ENCODE measurements at regions not wholly inside any gene's neighbourhood (a gene's known extent, or its start where the extent isn't known, plus 50 kb on each side); places are given as distances from the start of the nearest gene placed in this dataset.
"Not testable (repeated sequence)": the region's sequence is repeated elsewhere in the genome, so short reads cannot be mapped to it uniquely, and the experiment has no call there.

DNA sequence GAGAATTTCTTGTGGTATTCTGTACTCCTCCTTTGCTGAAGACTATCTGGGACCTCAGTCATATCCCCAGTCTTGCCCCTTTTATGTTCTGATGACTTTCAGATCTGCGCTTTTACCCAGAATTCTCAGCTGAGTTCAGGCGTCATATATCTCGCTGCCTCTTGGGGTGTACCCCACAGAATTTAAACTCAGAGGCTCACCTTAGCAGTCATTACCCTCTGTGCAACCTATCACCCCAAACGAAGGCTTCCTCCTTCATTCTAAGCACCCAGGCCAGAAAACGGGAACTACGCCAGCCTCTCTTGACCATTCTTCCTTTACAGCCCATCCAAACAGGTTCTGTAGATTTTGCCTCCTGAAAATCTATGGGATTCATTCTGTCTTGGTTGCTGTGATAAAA is 574.8 kb upstream of the C16orf82 start:
- TF ChIP-seq, protein P1, sequence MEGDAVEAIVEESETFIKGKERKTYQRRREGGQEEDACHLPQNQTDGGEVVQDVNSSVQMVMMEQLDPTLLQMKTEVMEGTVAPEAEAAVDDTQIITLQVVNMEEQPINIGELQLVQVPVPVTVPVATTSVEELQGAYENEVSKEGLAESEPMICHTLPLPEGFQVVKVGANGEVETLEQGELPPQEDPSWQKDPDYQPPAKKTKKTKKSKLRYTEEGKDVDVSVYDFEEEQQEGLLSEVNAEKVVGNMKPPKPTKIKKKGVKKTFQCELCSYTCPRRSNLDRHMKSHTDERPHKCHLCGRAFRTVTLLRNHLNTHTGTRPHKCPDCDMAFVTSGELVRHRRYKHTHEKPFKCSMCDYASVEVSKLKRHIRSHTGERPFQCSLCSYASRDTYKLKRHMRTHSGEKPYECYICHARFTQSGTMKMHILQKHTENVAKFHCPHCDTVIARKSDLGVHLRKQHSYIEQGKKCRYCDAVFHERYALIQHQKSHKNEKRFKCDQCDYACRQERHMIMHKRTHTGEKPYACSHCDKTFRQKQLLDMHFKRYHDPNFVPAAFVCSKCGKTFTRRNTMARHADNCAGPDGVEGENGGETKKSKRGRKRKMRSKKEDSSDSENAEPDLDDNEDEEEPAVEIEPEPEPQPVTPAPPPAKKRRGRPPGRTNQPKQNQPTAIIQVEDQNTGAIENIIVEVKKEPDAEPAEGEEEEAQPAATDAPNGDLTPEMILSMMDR (IDR thresholded peaks at IDR 0.05; ENCODE audit: insufficient read depth, low read length, severe bottlenecking), result no peak
- DNase-seq (ENCODE audit: low read depth) (no peak), FAIRE-seq (no peak)
- Histone ChIP-seq H3K4me3 (ENCODE audit: low read depth, low read length) (no peak overlapping the region), H3K27me3 (ENCODE audit: control insufficient read depth, insufficient read depth, low read length) (no peaks in the 10 kb centered on the region), H3K36me3 (ENCODE audit: control insufficient read depth, insufficient read depth, low read length) (no peaks in the 10 kb centered on the region)

DNA sequence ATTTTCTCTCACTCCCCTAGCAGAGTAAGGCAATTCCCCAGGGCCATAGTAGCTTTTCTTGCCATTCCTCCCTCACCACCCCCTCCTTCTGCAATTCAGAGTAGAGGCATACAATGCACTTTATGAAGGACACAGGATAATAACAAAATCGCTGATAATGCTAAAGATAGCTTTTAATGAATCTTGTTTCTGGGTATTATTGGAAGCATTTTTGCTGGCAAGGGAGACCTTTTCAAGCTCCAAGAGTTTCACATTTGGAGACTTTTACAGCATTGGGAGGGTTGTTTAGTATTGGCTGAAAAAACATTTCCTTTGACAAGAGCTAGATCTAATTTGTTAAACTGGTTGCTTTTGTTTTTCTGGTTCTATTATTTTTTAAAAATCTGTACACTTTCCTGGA is 573.0 kb upstream of the C16orf82 start:
- no peaks in the 10 kb centered on the region for H3K36me3 ChIP-seq (ENCODE audit: control insufficient read depth, insufficient read depth, low read length)
- no peaks in the 10 kb centered on the region for H3K27me3 ChIP-seq (ENCODE audit: control insufficient read depth, insufficient read depth, low read length)
- no peak overlapping the region for H3K4me3 ChIP-seq (ENCODE audit: low read depth, low read length)
- DNase-seq (ENCODE audit: low read depth), result no peak
- no peak for FAIRE-seq
- TF ChIP-seq, protein P1 (IDR thresholded peaks at IDR 0.05; ENCODE audit: insufficient read depth, low read length, severe bottlenecking), result no peak

DNA sequence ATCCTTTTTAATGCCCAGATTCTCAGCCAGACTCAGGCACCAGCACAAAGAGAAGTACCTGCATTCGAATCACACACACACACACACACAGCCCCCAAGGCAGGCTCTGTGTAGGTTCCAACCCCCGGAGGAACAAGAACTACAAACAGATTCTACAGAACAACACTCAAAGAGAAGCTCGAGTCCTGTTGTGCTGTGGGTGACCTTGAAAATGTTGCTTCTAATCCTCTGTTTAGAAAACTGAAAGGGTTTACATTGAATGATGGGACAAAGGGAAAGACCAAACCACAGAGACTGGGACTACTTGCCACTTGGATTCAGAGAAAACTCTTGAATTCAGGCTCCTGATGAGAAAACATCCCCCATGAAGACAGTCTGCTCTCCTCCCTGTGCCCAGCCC is 568.8 kb upstream of the C16orf82 start:
- TF ChIP-seq, protein P1 (IDR thresholded peaks at IDR 0.05; ENCODE audit: insufficient read depth, low read length, severe bottlenecking), result no peak
- FAIRE-seq (no peak), DNase-seq (ENCODE audit: low read depth) (no peak)
- Histone ChIP-seq H3K36me3 (ENCODE audit: control insufficient read depth, insufficient read depth, low read length) (no peaks in the 10 kb centered on the region), H3K4me3 (ENCODE audit: low read depth, low read length) (no peak overlapping the region), H3K27me3 (ENCODE audit: control insufficient read depth, insufficient read depth, low read length) (no peaks in the 10 kb centered on the region)

DNA sequence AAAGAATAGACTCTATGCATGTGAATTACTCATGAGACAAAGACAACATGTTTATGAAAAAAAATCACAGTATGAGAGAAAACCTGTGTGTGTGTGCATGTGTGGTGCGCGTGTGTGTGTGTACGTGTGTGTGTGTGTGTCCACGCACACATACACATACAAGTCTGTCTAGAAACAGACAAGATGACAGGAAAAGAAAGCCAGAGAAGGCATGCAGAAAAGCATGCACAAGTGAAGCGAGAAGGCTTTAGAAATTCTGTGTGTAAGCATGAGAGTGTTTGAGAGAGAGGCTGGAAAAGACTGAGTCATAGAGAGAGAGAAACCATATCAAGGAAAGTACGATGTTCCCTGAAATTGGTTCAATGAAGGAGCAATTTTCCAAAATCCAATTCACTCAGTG is 566.4 kb upstream of the C16orf82 start:
- no peak overlapping the region for H3K4me3 ChIP-seq (ENCODE audit: low read depth, low read length)
- no peaks in the 10 kb centered on the region for H3K27me3 ChIP-seq (ENCODE audit: control insufficient read depth, insufficient read depth, low read length)
- TF ChIP-seq, protein P1 (IDR thresholded peaks at IDR 0.05; ENCODE audit: insufficient read depth, low read length, severe bottlenecking), result no peak
- no peak for FAIRE-seq
- no peaks in the 10 kb centered on the region for H3K36me3 ChIP-seq (ENCODE audit: control insufficient read depth, insufficient read depth, low read length)
- no peak for DNase-seq (ENCODE audit: low read depth)

DNA sequence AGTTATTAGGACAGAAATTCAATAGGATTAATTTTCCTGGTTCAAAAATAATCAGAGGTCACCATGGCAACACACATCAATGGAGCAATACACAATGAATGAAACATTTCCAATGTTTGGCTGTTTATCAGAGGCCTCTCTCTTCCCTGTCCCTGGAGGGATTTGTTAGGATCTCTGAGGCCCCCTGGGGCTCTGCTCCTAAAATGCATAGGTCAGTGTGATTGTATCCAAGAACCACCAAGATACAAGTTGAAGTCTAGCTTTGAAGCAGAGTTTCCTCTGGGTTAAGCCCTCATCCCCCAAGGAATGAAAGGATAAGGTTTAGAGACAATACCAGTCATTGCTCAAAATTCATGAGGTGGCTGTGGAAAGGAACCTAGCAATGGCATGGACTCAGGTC is 561.2 kb upstream of the C16orf82 start:
- no peaks in the 10 kb centered on the region for H3K36me3 ChIP-seq (ENCODE audit: control insufficient read depth, insufficient read depth, low read length)
- TF ChIP-seq, protein P1 (IDR thresholded peaks at IDR 0.05; ENCODE audit: insufficient read depth, low read length, severe bottlenecking), result no peak
- H3K27me3 ChIP-seq (ENCODE audit: control insufficient read depth, insufficient read depth, low read length), result no peaks in the 10 kb centered on the region
- no peak for FAIRE-seq
- H3K4me3 ChIP-seq (ENCODE audit: low read depth, low read length), result no peak overlapping the region
- DNase-seq (ENCODE audit: low read depth), result no peak

DNA sequence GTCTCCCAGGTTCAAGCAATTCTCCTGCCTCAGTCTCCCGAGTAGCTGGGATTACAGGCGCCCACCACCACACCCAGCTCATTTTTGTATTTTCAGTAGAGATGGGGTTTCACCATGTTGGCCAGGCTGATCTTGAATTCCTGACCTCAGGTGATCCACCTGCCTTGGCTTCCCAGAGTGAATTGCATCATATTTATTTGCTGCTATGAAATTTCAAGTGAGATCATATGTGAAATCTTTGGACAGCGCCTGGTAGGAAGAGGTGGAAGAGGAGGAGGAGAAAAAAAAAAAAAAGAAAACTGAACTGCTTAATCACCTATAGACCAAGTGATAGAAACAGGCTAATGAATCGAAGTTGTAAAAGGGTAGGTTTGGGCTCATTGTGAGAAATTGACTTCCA is 557.8 kb upstream of the C16orf82 start:
- H3K27me3 ChIP-seq (ENCODE audit: control insufficient read depth, insufficient read depth, low read length); H3K4me3 ChIP-seq (ENCODE audit: low read depth, low read length); DNase-seq (ENCODE audit: low read depth); FAIRE-seq; H3K36me3 ChIP-seq (ENCODE audit: control insufficient read depth, insufficient read depth, low read length): not testable (repeated sequence)

Data from bronchial epithelial cell (primary cell).